Spleen (tissue), 7 donors: ENCODE measurements at regions not wholly inside any gene's neighbourhood (a gene's known extent, or its start where the extent isn't known, plus 50 kb on each side); places are given as distances from the start of the nearest gene placed in this dataset.
"Not testable (repeated sequence)": the region's sequence is repeated elsewhere in the genome, so short reads cannot be mapped to it uniquely, and the experiment has no call there.

ENCODE experiments used
- CTCF ChIP-seq, 11 experiments: fragments of 200-600 bp in 7 of 11; fragments of 450-650 bp in 4 of 11; sonication (generic) in 4 of 11; IDR thresholded peaks in 8 of 11; conservative IDR thresholded peaks in 3 of 11; 1 replicate in 7 of 11; 2 replicates in 4 of 11; pipeline versions ENCODE4 v1.4.0 to v1.8.0; 2016 to 2021; ENCODE audit warnings: antibody characterized with exemption in 11 of 11, inconsistent platforms in 4 of 11, mild to moderate bottlenecking in 1 of 11
- POLR2AphosphoS5 ChIP-seq, 3 donors: sonication (generic); formaldehyde crosslinking; IDR thresholded peaks; one replicate each; pipeline ENCODE4 v1.5.1; 2017; ENCODE audit warnings: antibody characterized with exemption in 3 of 3
- donor health status: DM: no; HTN: no; CAD: no; lungs with moderate emphysema.
- donor health status: DM: no; HTN: no; CAD: no.
- donor health status: DM: no; HTN: no; CAD: no.

GRCh38 chr22:11306933-11307518 is 4221.0 kb upstream of the OR11H1 start:
- TF ChIP-seq CTCF (IDR thresholded peaks at IDR 0.05 in 8 of 11, conservative IDR thresholded peaks at IDR 0.05 in 3 of 11); POLR2AphosphoS5 (IDR thresholded peaks at IDR 0.05): not testable (repeated sequence)
